ENCODE measurements at regions not wholly inside any gene's neighbourhood (a gene's known extent, or its start where the extent isn't known, plus 50 kb on each side); places are given as distances from the start of the nearest gene placed in this dataset.

GRCh38 chr14:97584528-97584927, 787.3 kb downstream of the VRK1 start:
- TF ChIP-seq CTCF (IDR thresholded peaks at IDR 0.05; ENCODE audit: insufficient read depth, low read length), result no peak
- no peak for TF ChIP-seq POLR2AphosphoS5 (IDR thresholded peaks at IDR 0.05; ENCODE audit: low read depth)
- no peak for TF ChIP-seq REST (IDR thresholded peaks at IDR 0.05; ENCODE audit: insufficient replicate concordance, low read depth)
- TF ChIP-seq GABPA (IDR thresholded peaks at IDR 0.05; ENCODE audit: low read depth), result no peak
- TF ChIP-seq SPI1 (IDR thresholded peaks at IDR 0.05; ENCODE audit: borderline replicate concordance, low read depth), result no peak
